ENCODE measurements at regions not wholly inside any gene's neighbourhood (a gene's known extent, or its start where the extent isn't known, plus 50 kb on each side); places are given as distances from the start of the nearest gene placed in this dataset.

DNA sequence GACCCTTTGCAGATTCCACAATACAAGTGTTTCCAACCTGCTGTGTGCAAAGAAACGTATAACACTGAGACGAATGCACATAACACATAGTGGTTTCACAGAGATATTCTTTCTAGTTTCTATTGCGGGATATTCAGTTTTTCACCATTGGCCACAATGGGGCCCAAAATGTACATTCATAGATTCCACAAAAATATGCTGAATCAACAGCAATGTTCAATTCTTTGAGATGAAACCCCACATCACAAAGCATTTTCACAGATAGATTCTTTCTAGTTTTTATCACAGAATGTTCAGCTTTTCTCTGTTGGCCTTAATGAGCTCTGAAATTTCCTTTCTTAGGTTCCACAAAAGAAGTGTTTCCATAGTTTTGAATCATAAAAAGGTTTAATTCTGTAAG, 2472.3 kb downstream of the TP53TG3F start:
- TF ChIP-seq, protein P1, sequence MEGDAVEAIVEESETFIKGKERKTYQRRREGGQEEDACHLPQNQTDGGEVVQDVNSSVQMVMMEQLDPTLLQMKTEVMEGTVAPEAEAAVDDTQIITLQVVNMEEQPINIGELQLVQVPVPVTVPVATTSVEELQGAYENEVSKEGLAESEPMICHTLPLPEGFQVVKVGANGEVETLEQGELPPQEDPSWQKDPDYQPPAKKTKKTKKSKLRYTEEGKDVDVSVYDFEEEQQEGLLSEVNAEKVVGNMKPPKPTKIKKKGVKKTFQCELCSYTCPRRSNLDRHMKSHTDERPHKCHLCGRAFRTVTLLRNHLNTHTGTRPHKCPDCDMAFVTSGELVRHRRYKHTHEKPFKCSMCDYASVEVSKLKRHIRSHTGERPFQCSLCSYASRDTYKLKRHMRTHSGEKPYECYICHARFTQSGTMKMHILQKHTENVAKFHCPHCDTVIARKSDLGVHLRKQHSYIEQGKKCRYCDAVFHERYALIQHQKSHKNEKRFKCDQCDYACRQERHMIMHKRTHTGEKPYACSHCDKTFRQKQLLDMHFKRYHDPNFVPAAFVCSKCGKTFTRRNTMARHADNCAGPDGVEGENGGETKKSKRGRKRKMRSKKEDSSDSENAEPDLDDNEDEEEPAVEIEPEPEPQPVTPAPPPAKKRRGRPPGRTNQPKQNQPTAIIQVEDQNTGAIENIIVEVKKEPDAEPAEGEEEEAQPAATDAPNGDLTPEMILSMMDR (IDR thresholded peaks at IDR 0.05 in 8 of 11, conservative IDR thresholded peaks at IDR 0.05 in 3 of 11), result no peak
- no peak for TF ChIP-seq POLR2A (IDR thresholded peaks at IDR 0.05)
